ENCODE measurements at regions not wholly inside any gene's neighbourhood (a gene's known extent, or its start where the extent isn't known, plus 50 kb on each side); places are given as distances from the start of the nearest gene placed in this dataset.

DNA sequence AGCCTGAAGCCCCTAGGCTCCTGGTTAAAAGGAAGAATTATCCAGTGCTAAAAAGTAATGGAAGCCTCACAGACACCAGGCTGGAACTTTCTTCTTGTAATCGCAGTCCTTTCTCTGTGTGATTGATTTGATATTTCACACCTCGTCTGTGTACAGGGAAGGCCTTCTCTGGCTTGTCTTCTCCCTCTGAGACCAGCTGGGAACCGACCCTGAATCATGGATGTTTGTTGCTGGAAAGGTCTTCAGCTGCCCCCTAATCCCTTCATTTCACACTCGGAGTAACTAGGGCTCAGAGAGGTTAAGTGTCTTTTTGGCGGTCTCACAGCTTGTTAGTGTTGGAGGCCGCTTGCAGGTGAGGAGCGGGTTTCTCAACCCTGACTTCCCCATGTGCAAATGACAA, 500.2 kb upstream of the CDH4 start:
- POLR2A ChIA-PET, result no interaction called here
- CTCF ChIA-PET, result no interaction called here

DNA sequence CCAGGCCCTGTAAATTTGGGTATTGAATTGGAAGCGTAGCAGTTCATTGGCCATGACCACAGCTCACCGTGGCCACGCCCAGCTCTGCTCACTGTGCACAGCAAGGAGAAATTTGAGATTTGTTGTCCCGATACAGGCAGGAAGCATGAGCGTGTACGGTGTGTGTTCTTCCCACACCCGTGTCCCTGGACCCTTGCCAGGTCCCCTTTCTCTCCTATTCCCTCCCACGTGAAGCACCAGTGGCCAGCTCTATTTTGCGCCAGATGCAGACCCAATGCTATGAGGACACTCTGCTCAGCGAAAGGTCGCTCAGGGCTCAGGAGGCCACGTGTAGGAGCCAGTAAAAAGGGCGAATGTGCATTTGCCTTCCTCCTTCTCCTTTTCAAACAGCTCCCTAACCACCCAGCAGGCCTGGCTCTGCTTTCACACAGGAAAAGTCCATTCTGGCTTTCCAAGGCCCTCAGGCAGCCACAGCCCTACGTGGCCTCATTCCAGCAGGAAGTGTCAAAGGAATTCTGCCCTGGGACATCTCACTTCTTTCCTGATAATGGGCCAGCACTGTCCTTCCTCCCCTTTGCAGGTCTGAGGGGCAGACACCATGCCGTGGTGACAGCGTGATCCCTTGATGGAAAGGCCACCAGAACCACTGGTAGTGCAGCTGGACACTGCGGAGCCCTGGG, 499.2 kb upstream of the CDH4 start:
- Histone ChIP-seq H3K4me3 (ENCODE audit: low read depth, low read length) (no peak overlapping the region), H3K36me3 (ENCODE audit: control insufficient read depth in 2 of 2, insufficient read depth in 1 of 2, low read length in 2 of 2) (no peaks in the 10 kb centered on the region), H3K9me3 (ENCODE audit: control insufficient read depth, insufficient read depth, low read depth, low read length) (no peaks in the 10 kb centered on the region), H3K4me1 (ENCODE audit: control insufficient read depth, insufficient read depth, low read length) (no peaks in the 10 kb centered on the region), H3K27ac (ENCODE audit: extremely low read depth, low read depth, low read length) (no peak overlapping the region)
- POLR2A ChIA-PET, result no interaction called here
- CTCF ChIA-PET, result no interaction called here
- no peak for TF ChIP-seq ZNF792 (tag by site-specific recombination; IDR thresholded peaks at IDR 0.05)
- TF ChIP-seq ZNF585B (tag by site-specific recombination; IDR thresholded peaks at IDR 0.05), result no peak
- no peak for TF ChIP-seq SALL2 (tag by site-specific recombination; IDR thresholded peaks at IDR 0.05; ENCODE audit: borderline replicate concordance)
- no peak for TF ChIP-seq KLF9 (tag by site-specific recombination; IDR thresholded peaks at IDR 0.05; ENCODE audit: low read depth)
- no peak for TF ChIP-seq ZNF155 (tag by site-specific recombination; IDR thresholded peaks at IDR 0.05)
- TF ChIP-seq, protein P1, sequence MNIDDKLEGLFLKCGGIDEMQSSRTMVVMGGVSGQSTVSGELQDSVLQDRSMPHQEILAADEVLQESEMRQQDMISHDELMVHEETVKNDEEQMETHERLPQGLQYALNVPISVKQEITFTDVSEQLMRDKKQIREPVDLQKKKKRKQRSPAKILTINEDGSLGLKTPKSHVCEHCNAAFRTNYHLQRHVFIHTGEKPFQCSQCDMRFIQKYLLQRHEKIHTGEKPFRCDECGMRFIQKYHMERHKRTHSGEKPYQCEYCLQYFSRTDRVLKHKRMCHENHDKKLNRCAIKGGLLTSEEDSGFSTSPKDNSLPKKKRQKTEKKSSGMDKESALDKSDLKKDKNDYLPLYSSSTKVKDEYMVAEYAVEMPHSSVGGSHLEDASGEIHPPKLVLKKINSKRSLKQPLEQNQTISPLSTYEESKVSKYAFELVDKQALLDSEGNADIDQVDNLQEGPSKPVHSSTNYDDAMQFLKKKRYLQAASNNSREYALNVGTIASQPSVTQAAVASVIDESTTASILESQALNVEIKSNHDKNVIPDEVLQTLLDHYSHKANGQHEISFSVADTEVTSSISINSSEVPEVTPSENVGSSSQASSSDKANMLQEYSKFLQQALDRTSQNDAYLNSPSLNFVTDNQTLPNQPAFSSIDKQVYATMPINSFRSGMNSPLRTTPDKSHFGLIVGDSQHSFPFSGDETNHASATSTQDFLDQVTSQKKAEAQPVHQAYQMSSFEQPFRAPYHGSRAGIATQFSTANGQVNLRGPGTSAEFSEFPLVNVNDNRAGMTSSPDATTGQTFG (tag by site-specific recombination; IDR thresholded peaks at IDR 0.05; ENCODE audit: borderline replicate concordance), result no peak
- TF ChIP-seq ZNF311 (tag by site-specific recombination; IDR thresholded peaks at IDR 0.05; ENCODE audit: borderline replicate concordance), result no peak
- no peak for TF ChIP-seq ZNF202 (tag by site-specific recombination; IDR thresholded peaks at IDR 0.05; ENCODE audit: borderline replicate concordance)
- no peak for TF ChIP-seq KLF10 (tag by site-specific recombination; IDR thresholded peaks at IDR 0.05)

More for the DNA sequence above, 500.2 kb upstream of the CDH4 start:
- TF ChIP-seq SALL2 (tag by site-specific recombination; IDR thresholded peaks at IDR 0.05; ENCODE audit: borderline replicate concordance) (no peak), ZNF658 (tag by site-specific recombination; IDR thresholded peaks at IDR 0.05) (no peak), KLF16 (tag by site-specific recombination; IDR thresholded peaks at IDR 0.05) (no peak), ZNF211 (tag by site-specific recombination; IDR thresholded peaks at IDR 0.05; ENCODE audit: low read depth) (no peak), ZNF2 (tag by site-specific recombination; IDR thresholded peaks at IDR 0.05) (no peak), ZNF138 (tag by site-specific recombination; IDR thresholded peaks at IDR 0.05; ENCODE audit: borderline replicate concordance) (no peak), ZNF776 (tag by site-specific recombination; IDR thresholded peaks at IDR 0.05; ENCODE audit: borderline replicate concordance) (no peak), ZNF404 (tag by site-specific recombination; IDR thresholded peaks at IDR 0.05) (no peak), ZNF530 (tag by site-specific recombination; IDR thresholded peaks at IDR 0.05; ENCODE audit: low read depth) (no peak), ZNF585B (tag by site-specific recombination; IDR thresholded peaks at IDR 0.05) (no peak), ZSCAN23 (tag by site-specific recombination; IDR thresholded peaks at IDR 0.05) (no peak), ZNF169 (tag by site-specific recombination; IDR thresholded peaks at IDR 0.05) (no peak), ZXDB (tag by site-specific recombination; IDR thresholded peaks at IDR 0.05) (no peak), ZNF155 (tag by site-specific recombination; IDR thresholded peaks at IDR 0.05) (no peak), ZNF239 (tag by site-specific recombination; IDR thresholded peaks at IDR 0.05) (no peak), ZNF132 (tag by site-specific recombination; IDR thresholded peaks at IDR 0.05; ENCODE audit: borderline replicate concordance) (no peak)
- TF ChIP-seq, protein P2, sequence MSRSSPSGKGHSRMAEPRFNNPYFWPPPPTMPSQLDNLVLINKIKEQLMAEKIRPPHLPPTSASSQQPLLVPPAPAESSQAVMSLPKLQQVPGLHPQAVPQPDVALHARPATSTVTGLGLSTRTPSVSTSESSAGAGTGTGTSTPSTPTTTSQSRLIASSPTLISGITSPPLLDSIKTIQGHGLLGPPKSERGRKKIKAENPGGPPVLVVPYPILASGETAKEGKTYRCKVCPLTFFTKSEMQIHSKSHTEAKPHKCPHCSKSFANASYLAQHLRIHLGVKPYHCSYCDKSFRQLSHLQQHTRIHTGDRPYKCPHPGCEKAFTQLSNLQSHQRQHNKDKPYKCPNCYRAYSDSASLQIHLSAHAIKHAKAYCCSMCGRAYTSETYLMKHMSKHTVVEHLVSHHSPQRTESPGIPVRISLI (tag by site-specific recombination; IDR thresholded peaks at IDR 0.05), result no peak
- TF ChIP-seq, protein P3, sequence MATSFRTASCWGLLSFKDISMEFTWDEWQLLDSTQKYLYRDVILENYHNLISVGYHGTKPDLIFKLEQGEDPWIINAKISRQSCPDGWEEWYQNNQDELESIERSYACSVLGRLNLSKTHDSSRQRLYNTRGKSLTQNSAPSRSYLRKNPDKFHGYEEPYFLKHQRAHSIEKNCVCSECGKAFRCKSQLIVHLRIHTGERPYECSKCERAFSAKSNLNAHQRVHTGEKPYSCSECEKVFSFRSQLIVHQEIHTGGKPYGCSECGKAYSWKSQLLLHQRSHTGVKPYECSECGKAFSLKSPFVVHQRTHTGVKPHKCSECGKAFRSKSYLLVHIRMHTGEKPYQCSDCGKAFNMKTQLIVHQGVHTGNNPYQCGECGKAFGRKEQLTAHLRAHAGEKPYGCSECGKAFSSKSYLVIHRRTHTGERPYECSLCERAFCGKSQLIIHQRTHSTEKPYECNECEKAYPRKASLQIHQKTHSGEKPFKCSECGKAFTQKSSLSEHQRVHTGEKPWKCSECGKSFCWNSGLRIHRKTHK (tag by site-specific recombination; IDR thresholded peaks at IDR 0.05), result no peak
- Histone ChIP-seq H3K4me1 (ENCODE audit: control insufficient read depth, insufficient read depth, low read length) (no peaks in the 10 kb centered on the region), H3K4me3 (ENCODE audit: low read depth, low read length) (no peak overlapping the region), H3K9me3 (ENCODE audit: control insufficient read depth, insufficient read depth, low read depth, low read length) (no peaks in the 10 kb centered on the region), H3K27ac (ENCODE audit: extremely low read depth, low read depth, low read length) (no peak overlapping the region), H3K36me3 (ENCODE audit: control insufficient read depth in 2 of 2, insufficient read depth in 1 of 2, low read length in 2 of 2) (no peaks in the 10 kb centered on the region)

Data from HEK293 (cell line).